Kidney (tissue), 13 donors: ENCODE measurements at regions not wholly inside any gene's neighbourhood (a gene's known extent, or its start where the extent isn't known, plus 50 kb on each side); places are given as distances from the start of the nearest gene placed in this dataset.
"Not testable (repeated sequence)": the region's sequence is repeated elsewhere in the genome, so short reads cannot be mapped to it uniquely, and the experiment has no call there.

ENCODE experiments used
- DNase-seq, 5 donors: peaks; one replicate each; pipeline ENCODE4 v3.0.0-alpha.2; 2013 to 2020
- FAIRE-seq: peaks from 2 replicates; lab custom pipeline; 2012; peaks lifted over from hg19 to GRCh38; lab: Jason Lieb, UNC
- H3K27ac ChIP-seq, 2 donors: one replicate each; pipeline ENCODE4 v1.7.0; 2013; ENCODE audit warnings: low read depth in 2 of 2, low read length in 2 of 2, inconsistent platforms in 1 of 2
- H3K27me3 ChIP-seq: one replicate; pipeline ENCODE4 v1.7.1; 2013; ENCODE audit warnings: low read length, inconsistent platforms; ENCODE audit not compliant: control insufficient read depth, insufficient read depth
- H3K36me3 ChIP-seq, 3 donors: one replicate each; pipeline versions ENCODE4 v1.7.0 to v1.7.1; 2013; ENCODE audit warnings: low read length in 3 of 3, control low read depth in 1 of 3, inconsistent platforms in 1 of 3; ENCODE audit not compliant: insufficient read depth in 3 of 3, control insufficient read depth in 2 of 3
- H3K4me1 ChIP-seq, 3 donors: one replicate each; pipeline versions ENCODE4 v1.7.0 to v1.7.1; 2013; ENCODE audit warnings: low read length in 3 of 3, inconsistent platforms in 1 of 3, low read depth in 1 of 3; ENCODE audit not compliant: control insufficient read depth in 2 of 3, insufficient read depth in 2 of 3
- H3K4me3 ChIP-seq, 3 donors: one replicate each; pipeline versions ENCODE4 v1.7.0 to v1.8.1; 2013; ENCODE audit warnings: low read length in 3 of 3, control low read depth in 1 of 3, inconsistent platforms in 1 of 3
- H3K9ac ChIP-seq, 3 donors: one replicate each; pipeline versions ENCODE4 v1.7.0 to v1.7.1; 2013; ENCODE audit warnings: low read length in 3 of 3, control low read depth in 1 of 3, inconsistent platforms in 1 of 3
- H3K9me3 ChIP-seq, 3 donors: one replicate each; pipeline versions ENCODE4 v1.7.0 to v1.7.1; 2013; ENCODE audit warnings: low read length in 3 of 3, control low read depth in 1 of 3, inconsistent platforms in 1 of 3; ENCODE audit not compliant: control insufficient read depth in 2 of 3, insufficient read depth in 1 of 3
- intact Hi-C: fragments of 100-400 bp; cut with DNase I; formaldehyde crosslinking; loops from one replicate; pipeline ENCODE4 v1.11.1; 2022
- TF ChIP-seq, protein P1 (sequence below): IDR thresholded peaks from 3 replicates; pipeline ENCODE4 v1.5.1; 2012; ENCODE audit warnings: mild to moderate bottlenecking, moderate library complexity, borderline replicate concordance; ENCODE audit not compliant: insufficient read depth; ENCODE audit errors: extremely low read depth
- donor health status: control.
- donor health status: control.
- donor health status: control.
- donor health status: control.
- donor health status: control.
- donor health status: DM: yes; HTN: yes; CAD: no.
- donor health status: Normal renal cell carcinoma (clear cell type).

GRCh38 chr10:46677836-46678435 lies 99.0 kb downstream of the SYT15 start:
- H3K9ac ChIP-seq, H3K27ac ChIP-seq, H3K4me3 ChIP-seq, DNase-seq, H3K36me3 ChIP-seq, H3K9me3 ChIP-seq, H3K4me1 ChIP-seq, H3K27me3 ChIP-seq, FAIRE-seq, intact Hi-C loops: not testable (repeated sequence)

GRCh38 chr10:46691397-46691796 lies 112.5 kb downstream of the SYT15 start:
- H3K27ac ChIP-seq, H3K36me3 ChIP-seq, H3K4me1 ChIP-seq, FAIRE-seq, H3K9ac ChIP-seq, H3K4me3 ChIP-seq, intact Hi-C loops, H3K9me3 ChIP-seq, DNase-seq, H3K27me3 ChIP-seq: not testable (repeated sequence)

DNA sequence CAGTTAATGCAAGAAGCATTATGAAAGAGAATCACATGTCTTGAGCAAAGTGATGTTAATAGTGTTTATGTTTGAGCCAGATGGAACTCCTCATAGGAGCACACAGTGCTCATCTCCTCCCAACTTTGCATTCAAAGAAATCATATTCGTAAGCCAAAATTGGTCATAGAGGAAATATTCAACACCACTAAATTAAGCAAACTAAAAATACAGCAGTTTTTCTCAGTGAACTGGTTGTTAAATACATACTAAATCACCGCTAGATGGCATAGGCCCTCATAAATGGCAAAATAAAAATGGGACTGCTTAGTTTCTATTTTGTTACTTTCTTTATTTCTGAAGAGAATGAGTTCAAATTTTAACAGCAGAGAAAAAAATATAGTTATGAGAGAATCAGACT lies 114.3 kb downstream of the SYT15 start:
- TF ChIP-seq, protein P1, sequence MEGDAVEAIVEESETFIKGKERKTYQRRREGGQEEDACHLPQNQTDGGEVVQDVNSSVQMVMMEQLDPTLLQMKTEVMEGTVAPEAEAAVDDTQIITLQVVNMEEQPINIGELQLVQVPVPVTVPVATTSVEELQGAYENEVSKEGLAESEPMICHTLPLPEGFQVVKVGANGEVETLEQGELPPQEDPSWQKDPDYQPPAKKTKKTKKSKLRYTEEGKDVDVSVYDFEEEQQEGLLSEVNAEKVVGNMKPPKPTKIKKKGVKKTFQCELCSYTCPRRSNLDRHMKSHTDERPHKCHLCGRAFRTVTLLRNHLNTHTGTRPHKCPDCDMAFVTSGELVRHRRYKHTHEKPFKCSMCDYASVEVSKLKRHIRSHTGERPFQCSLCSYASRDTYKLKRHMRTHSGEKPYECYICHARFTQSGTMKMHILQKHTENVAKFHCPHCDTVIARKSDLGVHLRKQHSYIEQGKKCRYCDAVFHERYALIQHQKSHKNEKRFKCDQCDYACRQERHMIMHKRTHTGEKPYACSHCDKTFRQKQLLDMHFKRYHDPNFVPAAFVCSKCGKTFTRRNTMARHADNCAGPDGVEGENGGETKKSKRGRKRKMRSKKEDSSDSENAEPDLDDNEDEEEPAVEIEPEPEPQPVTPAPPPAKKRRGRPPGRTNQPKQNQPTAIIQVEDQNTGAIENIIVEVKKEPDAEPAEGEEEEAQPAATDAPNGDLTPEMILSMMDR: peak; percentile 16
- H3K4me3 ChIP-seq, H3K9ac ChIP-seq, intact Hi-C loops, DNase-seq, H3K27ac ChIP-seq, H3K9me3 ChIP-seq, H3K27me3 ChIP-seq, H3K4me1 ChIP-seq, H3K36me3 ChIP-seq: not testable (repeated sequence)
- FAIRE-seq: peak; percentile 61

- H3K36me3 ChIP-seq, FAIRE-seq: not testable (repeated sequence)
Observed at GRCh38 chr10:46717264-46717663, 138.3 kb downstream of the SYT15 start.

GRCh38 chr10:46718014-46718413 lies 139.1 kb downstream of the SYT15 start:
- FAIRE-seq, H3K36me3 ChIP-seq, H3K4me3 ChIP-seq, H3K27ac ChIP-seq, H3K9ac ChIP-seq, H3K9me3 ChIP-seq, intact Hi-C loops, H3K4me1 ChIP-seq, H3K27me3 ChIP-seq, DNase-seq: not testable (repeated sequence)

More at GRCh38 chr10:46717264-46717663, 138.3 kb downstream of the SYT15 start:
- H3K27me3 ChIP-seq, H3K27ac ChIP-seq, intact Hi-C loops, DNase-seq, H3K4me3 ChIP-seq, H3K9ac ChIP-seq, H3K4me1 ChIP-seq, H3K9me3 ChIP-seq: not testable (repeated sequence)
